ENCODE measurements at regions not wholly inside any gene's neighbourhood (a gene's known extent, or its start where the extent isn't known, plus 50 kb on each side); places are given as distances from the start of the nearest gene placed in this dataset.

DNA sequence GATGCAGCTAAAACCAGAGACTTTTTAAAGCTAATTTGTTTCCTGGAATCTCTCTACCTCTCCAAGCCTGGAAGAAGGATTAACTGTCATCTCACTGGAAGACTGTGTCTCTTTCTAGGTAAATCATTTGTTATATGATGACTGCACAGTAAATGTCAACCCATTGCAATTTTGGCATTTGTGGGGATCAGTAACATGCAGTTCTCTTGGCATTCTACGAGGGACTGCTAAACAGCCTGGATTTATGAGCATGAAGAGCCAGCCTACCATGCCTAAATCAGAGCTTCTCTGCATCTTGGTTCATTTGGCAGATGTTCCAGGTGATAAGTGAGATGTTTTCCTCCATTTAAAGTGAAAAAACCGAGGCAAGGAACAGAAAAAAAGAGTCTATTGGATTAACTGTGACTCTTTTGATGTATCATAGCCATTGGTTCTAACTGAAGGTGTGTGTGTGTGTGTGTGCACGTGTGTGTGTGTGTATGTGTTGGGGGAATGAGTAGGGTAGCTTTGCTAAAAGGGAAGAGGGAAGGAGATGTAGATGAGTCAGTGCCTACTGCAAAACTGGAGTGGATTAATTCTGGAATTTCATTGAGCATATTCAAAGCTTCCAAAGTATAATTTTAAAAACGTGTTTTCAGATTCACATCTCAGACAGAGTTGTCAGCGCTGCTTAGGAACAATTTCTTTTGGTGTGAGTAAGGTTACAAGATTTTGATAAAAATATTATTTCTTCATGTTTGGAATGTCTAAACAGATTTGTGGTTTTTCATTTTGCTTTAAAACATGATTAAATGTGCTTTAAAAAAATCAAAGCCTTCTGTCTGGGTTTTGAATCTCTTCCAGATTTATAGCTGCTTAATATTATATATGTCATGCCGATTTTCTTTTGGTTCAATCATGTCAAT lies 123.2 kb upstream of the LNX1 start:
- H3K9me3 Mint-ChIP-seq, result no peaks in the 10 kb centered on the region
- H3K4me3 Mint-ChIP-seq, result no peak overlapping the region
- no peaks in the 10 kb centered on the region for H3K4me1 Mint-ChIP-seq
- H3K36me3 Mint-ChIP-seq, result no peaks in the 10 kb centered on the region
- H3K27me3 Mint-ChIP-seq (ENCODE audit: low read depth in 3 of 3), result peaks cover 0 to 2% (median 0%) of the 10 kb centered on the region in 3 donors
- H3K27ac Mint-ChIP-seq, result no peak overlapping the region
- DNase-seq, result no peak

DNA sequence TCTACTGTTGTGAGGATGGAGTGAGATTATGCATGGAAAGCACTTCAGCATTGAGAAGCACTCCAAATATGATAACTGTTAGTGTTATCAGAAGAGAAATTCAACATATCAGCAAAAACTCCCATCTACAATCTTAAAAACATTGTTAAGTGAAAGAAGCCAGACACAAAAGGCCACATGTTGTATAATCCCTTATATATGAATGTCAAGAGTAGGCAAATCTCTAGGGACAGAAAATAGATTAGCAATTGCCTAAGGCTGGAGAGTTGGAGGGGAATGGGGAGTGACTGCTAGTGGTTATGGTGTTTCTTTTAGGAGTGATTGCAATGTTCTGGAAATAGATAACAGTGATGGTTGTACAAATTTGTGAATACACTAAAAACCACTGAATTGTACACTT lies 122.5 kb upstream of the LNX1 start:
- no peak overlapping the region for H3K4me3 Mint-ChIP-seq
- peaks cover 0 to 2% (median 0%) of the 10 kb centered on the region in 3 donors for H3K27me3 Mint-ChIP-seq (ENCODE audit: low read depth in 3 of 3)
- H3K27ac Mint-ChIP-seq, result no peak overlapping the region
- H3K4me1 Mint-ChIP-seq, result no peaks in the 10 kb centered on the region
- H3K36me3 Mint-ChIP-seq, result no peaks in the 10 kb centered on the region
- H3K9me3 Mint-ChIP-seq, result no peaks in the 10 kb centered on the region
- DNase-seq, result no peak

GRCh38 chr4:53713296-53713695 lies 122.0 kb upstream of the LNX1 start:
- Mint-ChIP-seq H3K27ac (no peak overlapping the region), H3K4me3 (no peak overlapping the region), H3K36me3 (no peaks in the 10 kb centered on the region), H3K9me3 (no peaks in the 10 kb centered on the region), H3K4me1 (no peaks in the 10 kb centered on the region), H3K27me3 (ENCODE audit: low read depth in 3 of 3) (peaks cover 0 to 2% (median 0%) of the 10 kb centered on the region in 3 donors)
- no peak for DNase-seq

DNA sequence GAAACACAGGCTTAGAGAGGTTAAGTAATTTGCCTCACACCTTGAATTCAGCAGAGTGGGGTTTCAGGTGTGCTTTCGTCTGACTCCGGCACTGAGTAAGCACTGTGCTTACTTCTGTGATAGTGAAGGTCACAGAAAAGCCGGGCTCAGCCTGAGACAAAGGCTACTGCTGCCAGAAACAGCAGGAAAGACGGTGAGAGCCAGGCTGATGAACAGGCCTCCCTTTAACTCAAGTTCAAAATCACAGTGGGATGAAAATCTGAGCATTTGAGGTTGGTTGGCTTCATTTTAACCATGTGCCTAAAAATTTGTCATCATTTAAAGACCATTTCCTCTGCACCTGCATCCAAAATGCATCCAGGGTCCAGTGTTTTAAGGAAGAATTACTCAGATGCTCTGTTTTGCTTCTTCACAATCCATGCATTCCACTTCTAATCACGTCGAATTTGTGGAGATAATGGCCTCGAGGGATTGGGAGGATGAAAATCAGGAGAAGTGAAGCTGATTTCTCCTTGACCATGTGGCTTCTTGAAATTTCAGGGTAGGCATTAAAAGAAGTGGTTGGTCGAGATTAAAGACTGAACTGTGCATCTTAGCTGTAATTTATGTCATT lies 121.2 kb upstream of the LNX1 start:
- H3K27me3 Mint-ChIP-seq (ENCODE audit: low read depth in 3 of 3), result peaks cover 0 to 2% (median 0%) of the 10 kb centered on the region in 3 donors
- H3K4me3 Mint-ChIP-seq, result no peak overlapping the region
- no peaks in the 10 kb centered on the region for H3K4me1 Mint-ChIP-seq
- H3K9me3 Mint-ChIP-seq, result no peaks in the 10 kb centered on the region
- H3K27ac Mint-ChIP-seq, result no peak overlapping the region
- DNase-seq, result no peak
- no peaks in the 10 kb centered on the region for H3K36me3 Mint-ChIP-seq

DNA sequence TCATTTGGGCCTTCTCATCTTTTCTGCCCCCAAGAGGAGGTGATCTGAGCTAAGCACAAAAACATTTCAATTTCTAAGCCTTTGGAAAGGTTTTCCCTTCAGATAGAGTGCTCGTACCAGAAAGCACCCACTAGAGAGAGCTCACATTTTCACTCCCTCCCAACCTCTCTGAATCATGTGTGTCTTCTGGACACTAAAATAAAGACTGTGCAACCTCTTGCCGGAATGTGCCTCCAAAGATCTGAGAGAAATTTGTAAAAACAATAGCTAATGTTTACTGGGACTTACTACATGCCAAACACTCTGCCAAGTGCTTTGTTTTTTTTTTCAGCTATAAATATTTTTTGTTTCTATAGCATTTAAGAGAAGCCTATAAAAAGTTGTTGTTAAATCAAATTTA lies 120.6 kb upstream of the LNX1 start:
- no peaks in the 10 kb centered on the region for H3K9me3 Mint-ChIP-seq
- peaks cover 0 to 2% (median 0%) of the 10 kb centered on the region in 3 donors for H3K27me3 Mint-ChIP-seq (ENCODE audit: low read depth in 3 of 3)
- H3K4me3 Mint-ChIP-seq, result no peak overlapping the region
- H3K4me1 Mint-ChIP-seq, result no peaks in the 10 kb centered on the region
- no peak overlapping the region for H3K27ac Mint-ChIP-seq
- no peak for DNase-seq
- H3K36me3 Mint-ChIP-seq, result no peaks in the 10 kb centered on the region

GRCh38 chr4:53709693-53710092 lies 118.4 kb upstream of the LNX1 start:
- Mint-ChIP-seq H3K9me3 (no peaks in the 10 kb centered on the region), H3K27ac (no peak overlapping the region), H3K4me3 (no peak overlapping the region), H3K36me3 (no peaks in the 10 kb centered on the region), H3K27me3 (ENCODE audit: low read depth in 3 of 3) (peaks cover 0 to 2% (median 0%) of the 10 kb centered on the region in 3 donors), H3K4me1 (no peaks in the 10 kb centered on the region)
- DNase-seq, result no peak

DNA sequence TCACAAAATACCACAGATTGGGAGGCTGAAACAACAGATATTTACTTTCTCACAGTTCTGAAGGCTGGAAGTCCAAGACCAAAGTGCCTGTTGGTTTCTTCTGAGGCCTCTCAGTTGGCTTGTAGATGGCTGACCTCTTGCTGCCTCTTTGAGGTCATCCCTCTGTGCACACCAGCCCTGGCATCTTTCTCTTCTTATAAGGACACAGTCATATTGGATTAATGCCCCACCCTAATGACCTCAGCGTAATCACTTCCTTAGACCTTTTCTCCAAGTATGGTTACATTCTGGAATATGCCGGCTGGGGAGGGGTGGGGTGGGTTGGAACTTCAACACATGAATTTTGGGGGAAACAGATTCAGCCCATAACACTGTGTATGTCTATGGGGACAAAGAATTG lies 116.2 kb upstream of the LNX1 start:
- Mint-ChIP-seq H3K4me3 (no peak overlapping the region), H3K36me3 (no peaks in the 10 kb centered on the region), H3K27me3 (ENCODE audit: low read depth in 3 of 3) (peaks cover 0 to 2% (median 0%) of the 10 kb centered on the region in 3 donors), H3K4me1 (peaks cover 12 to 15% of the 10 kb centered on the region in 2 donors), H3K27ac (peak overlapping the region in 1 of 6 donors; percentile 57), H3K9me3 (no peaks in the 10 kb centered on the region)
- DNase-seq, result no peak

DNA sequence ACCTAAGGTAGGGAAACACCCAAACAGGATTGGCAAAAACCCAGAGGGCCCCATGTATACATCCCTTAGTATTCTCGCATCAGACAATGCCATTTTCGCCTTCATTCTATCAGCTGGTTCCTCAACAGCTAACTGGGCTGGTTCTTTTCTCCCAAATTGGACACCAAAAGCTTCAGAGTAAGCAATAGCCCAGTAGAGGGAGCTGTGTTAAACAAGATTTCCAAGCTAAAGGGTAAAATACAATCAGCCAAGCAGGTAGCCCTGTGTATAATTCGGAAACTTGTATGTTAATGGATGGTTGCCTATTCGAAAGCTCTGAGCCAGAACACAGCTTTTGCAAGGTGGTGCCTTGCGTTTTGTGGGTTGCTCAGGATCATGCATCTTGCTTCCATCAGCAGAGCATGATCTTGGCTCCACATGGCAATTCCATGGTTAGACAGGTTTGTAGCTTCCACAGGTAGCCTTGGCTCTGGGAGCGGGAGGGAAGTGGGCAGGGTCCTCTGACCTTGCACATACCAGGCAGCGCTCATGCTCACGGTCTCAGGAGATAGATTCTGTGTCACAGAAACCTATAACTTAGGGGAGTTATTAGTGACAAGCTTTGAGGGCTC lies 115.2 kb upstream of the LNX1 start:
- H3K9me3 Mint-ChIP-seq, result no peaks in the 10 kb centered on the region
- peak overlapping the region in 1 of 6 donors; percentile 57 for H3K27ac Mint-ChIP-seq
- DNase-seq, result no peak
- no peak overlapping the region for H3K4me3 Mint-ChIP-seq
- H3K36me3 Mint-ChIP-seq, result no peaks in the 10 kb centered on the region
- H3K4me1 Mint-ChIP-seq, result peaks cover 16 to 24% of the 10 kb centered on the region in 2 donors
- peaks cover 0 to 2% (median 0%) of the 10 kb centered on the region in 3 donors for H3K27me3 Mint-ChIP-seq (ENCODE audit: low read depth in 3 of 3)

DNA sequence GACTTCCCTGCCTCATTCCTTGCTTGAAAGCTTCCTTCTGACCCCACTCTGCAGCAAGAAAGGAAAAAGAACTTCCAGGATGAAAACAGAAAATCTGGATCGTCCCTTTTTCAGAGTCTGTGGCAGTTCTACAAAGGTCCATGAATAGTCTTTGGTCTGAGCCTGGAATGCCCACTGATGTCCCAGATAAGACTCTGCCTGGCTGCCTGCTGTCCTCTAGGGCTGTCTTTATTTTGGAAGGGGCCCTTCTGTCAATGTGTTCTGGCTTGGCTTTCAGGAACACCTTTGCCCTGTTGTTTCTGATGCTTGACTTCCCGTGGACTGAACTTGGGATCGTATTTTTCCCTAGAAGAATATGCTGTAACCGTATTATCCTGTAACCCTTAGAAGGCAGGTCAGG lies 114.7 kb upstream of the LNX1 start:
- Mint-ChIP-seq H3K27ac (no peak overlapping the region), H3K27me3 (ENCODE audit: low read depth in 3 of 3) (no peaks in the 10 kb centered on the region), H3K36me3 (no peaks in the 10 kb centered on the region), H3K4me3 (no peak overlapping the region), H3K9me3 (no peaks in the 10 kb centered on the region), H3K4me1 (peaks cover 16 to 24% of the 10 kb centered on the region in 2 donors)
- no peak for DNase-seq

DNA sequence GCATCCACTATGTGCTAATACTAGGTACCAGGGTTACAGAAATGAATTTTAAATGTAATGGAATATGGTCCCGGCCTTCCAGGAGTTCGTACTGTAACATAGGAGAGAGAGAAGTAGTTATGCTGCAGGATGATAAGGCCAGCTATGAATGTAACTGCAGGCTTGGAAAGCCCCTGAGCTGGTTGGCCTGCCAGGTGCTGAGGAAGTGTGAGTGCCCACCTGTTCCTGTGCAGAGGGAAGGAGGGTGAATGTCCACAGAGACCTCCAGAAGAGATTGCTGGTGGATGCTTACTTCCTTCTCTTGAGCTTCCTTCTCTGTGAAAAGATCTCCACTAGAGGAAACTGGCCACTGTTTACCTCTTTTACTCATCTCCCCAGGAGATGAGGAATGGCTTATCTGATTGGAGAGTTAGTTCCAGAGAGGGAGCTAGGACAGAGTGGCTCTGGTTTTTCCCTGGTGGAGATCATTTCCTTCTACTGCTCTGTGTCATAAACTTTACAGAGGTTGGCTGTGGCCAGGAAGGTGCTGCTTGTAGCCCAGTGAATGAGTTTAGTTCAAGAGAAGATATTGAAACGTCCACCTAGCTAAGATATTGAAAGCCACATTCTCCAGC lies 114.0 kb upstream of the LNX1 start:
- Mint-ChIP-seq H3K27ac (no peak overlapping the region), H3K27me3 (ENCODE audit: low read depth in 3 of 3) (no peaks in the 10 kb centered on the region), H3K9me3 (peaks cover 0 to 2% (median 0%) of the 10 kb centered on the region in 6 donors), H3K4me1 (peaks cover 16 to 24% of the 10 kb centered on the region in 2 donors), H3K36me3 (no peaks in the 10 kb centered on the region), H3K4me3 (no peak overlapping the region)
- DNase-seq, result no peak

GRCh38 chr4:53704329-53704728 lies 113.0 kb upstream of the LNX1 start:
- Mint-ChIP-seq H3K27me3 (ENCODE audit: low read depth in 3 of 3) (no peaks in the 10 kb centered on the region), H3K27ac (no peak overlapping the region), H3K4me3 (no peak overlapping the region), H3K9me3 (peaks cover 0 to 2% (median 0%) of the 10 kb centered on the region in 6 donors), H3K4me1 (peaks cover 16 to 24% of the 10 kb centered on the region in 2 donors), H3K36me3 (no peaks in the 10 kb centered on the region)
- DNase-seq, result no peak

- H3K27me3 Mint-ChIP-seq (ENCODE audit: low read depth in 3 of 3), result peaks cover 0 to 4% (median 0%) of the 10 kb centered on the region in 3 donors
Observed at GRCh38 chr4:53703267-53703655, 112.0 kb upstream of the LNX1 start.

GRCh38 chr4:53702334-53703266 lies 111.3 kb upstream of the LNX1 start:
- peak; percentile 17 to 26 (median 21) for DNase-seq
- Mint-ChIP-seq H3K4me3 (peak overlapping the region; percentile 68 to 80 (median 78)), H3K27me3 (ENCODE audit: low read depth in 3 of 3) (peaks cover 0 to 4% (median 0%) of the 10 kb centered on the region in 3 donors), H3K36me3 (no peaks in the 10 kb centered on the region), H3K27ac (peak overlapping the region; percentile 36 to 78 (median 70)), H3K4me1 (peaks cover 16 to 24% of the 10 kb centered on the region in 2 donors), H3K9me3 (peaks cover 0 to 2% (median 0%) of the 10 kb centered on the region in 6 donors)

More at GRCh38 chr4:53703267-53703655, 112.0 kb upstream of the LNX1 start:
- Mint-ChIP-seq H3K4me1 (peaks cover 16 to 24% of the 10 kb centered on the region in 2 donors), H3K36me3 (no peaks in the 10 kb centered on the region), H3K4me3 (peak overlapping the region; percentile 68 to 80 (median 78)), H3K27ac (peak overlapping the region; percentile 36 to 78 (median 70)), H3K9me3 (peaks cover 0 to 2% (median 0%) of the 10 kb centered on the region in 6 donors)
- DNase-seq, result no peak
